ENCODE measurements at regions not wholly inside any gene's neighbourhood (a gene's known extent, or its start where the extent isn't known, plus 50 kb on each side); places are given as distances from the start of the nearest gene placed in this dataset.

DNA sequence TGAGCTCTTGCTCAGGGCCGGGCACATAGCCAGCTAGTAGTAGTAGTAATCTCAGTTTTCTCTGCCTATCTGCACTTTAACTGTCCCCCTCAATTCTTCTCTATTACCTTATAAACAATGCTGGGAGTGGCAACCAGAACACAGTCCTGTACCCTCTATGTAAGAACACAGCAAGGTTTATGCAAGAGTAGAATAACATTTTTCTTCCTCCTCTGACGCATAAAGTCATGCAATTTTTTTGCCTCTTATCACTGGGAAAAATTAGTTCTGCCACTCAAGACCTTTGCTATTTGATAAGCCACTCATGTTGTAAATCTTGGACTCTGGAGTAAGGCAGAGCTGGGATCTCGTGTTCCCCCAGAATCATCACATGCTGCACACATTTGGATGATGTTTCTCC is 200.7 kb upstream of the SOX11 start:
- no peaks in the 10 kb centered on the region for H3K9me2 ChIP-seq (ENCODE audit: insufficient read depth)
- H3K27ac ChIP-seq, result no peak overlapping the region
- no peaks in the 10 kb centered on the region for H4K20me1 ChIP-seq (ENCODE audit: insufficient read depth)
- no peaks in the 10 kb centered on the region for H3K36me3 ChIP-seq (ENCODE audit: low read depth)
- no peak overlapping the region for H2AFZ ChIP-seq
- H3K79me2 ChIP-seq (ENCODE audit: low read depth), result no peaks in the 10 kb centered on the region
- H3K4me1 ChIP-seq (replicated peaks; ENCODE audit: insufficient read depth), result no peaks in the 10 kb centered on the region
- H3K4me2 ChIP-seq, result no peak overlapping the region
- no peaks in the 10 kb centered on the region for H3K9me3 ChIP-seq (ENCODE audit: insufficient read depth, low read depth)
- TF ChIP-seq, protein P1, sequence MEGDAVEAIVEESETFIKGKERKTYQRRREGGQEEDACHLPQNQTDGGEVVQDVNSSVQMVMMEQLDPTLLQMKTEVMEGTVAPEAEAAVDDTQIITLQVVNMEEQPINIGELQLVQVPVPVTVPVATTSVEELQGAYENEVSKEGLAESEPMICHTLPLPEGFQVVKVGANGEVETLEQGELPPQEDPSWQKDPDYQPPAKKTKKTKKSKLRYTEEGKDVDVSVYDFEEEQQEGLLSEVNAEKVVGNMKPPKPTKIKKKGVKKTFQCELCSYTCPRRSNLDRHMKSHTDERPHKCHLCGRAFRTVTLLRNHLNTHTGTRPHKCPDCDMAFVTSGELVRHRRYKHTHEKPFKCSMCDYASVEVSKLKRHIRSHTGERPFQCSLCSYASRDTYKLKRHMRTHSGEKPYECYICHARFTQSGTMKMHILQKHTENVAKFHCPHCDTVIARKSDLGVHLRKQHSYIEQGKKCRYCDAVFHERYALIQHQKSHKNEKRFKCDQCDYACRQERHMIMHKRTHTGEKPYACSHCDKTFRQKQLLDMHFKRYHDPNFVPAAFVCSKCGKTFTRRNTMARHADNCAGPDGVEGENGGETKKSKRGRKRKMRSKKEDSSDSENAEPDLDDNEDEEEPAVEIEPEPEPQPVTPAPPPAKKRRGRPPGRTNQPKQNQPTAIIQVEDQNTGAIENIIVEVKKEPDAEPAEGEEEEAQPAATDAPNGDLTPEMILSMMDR (conservative IDR thresholded peaks at IDR 0.05), result no peak
- no peak for TF ChIP-seq EZH2 (IDR thresholded peaks at IDR 0.05; ENCODE audit: low read depth)
- ChIA-PET CTCF (no interaction called here), POLR2A (ENCODE audit: unreplicated experiment) (no interaction called here)
- intact Hi-C loops (cut with micrococcal nuclease; ENCODE audit: unreplicated experiment), result no loop called here
- H3K4me3 ChIP-seq, result no peak overlapping the region
- BruUV-seq (replicated peaks), result no TSS peak
- DNase-seq, result no peak
- H3K27me3 ChIP-seq (ENCODE audit: insufficient read depth, low read depth), result peaks cover 46% of the 10 kb centered on the region
- no peaks in the 10 kb centered on the region for H3F3A ChIP-seq (ENCODE audit: insufficient read depth, low read depth)

DNA sequence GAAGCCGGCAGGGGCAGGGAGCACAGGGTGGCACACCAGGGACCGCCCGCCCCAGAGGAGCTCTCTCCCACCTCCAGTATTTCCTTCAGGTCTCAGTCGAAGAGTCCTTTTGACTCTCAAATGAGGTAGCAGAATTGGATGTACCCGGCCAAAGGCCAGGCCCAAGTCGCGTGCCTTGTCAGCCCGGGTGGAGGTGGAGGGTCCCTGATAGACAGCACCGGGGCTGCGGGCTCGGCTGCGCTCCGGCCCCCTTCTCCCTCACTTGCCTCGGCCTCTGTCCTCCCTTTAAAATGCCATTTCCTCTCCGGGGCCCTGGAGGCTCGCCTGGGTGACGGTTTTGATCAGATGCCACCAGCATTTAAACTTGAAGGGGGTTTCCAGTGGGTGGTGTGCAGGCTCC is 198.9 kb upstream of the SOX11 start:
- Histone ChIP-seq H3K4me1 (replicated peaks; ENCODE audit: insufficient read depth) (no peaks in the 10 kb centered on the region), H3F3A (ENCODE audit: insufficient read depth, low read depth) (no peaks in the 10 kb centered on the region), H3K9me3 (ENCODE audit: insufficient read depth, low read depth) (no peaks in the 10 kb centered on the region), H3K79me2 (ENCODE audit: low read depth) (no peaks in the 10 kb centered on the region), H3K27me3 (ENCODE audit: insufficient read depth, low read depth) (peaks cover 60% of the 10 kb centered on the region), H4K20me1 (ENCODE audit: insufficient read depth) (no peaks in the 10 kb centered on the region), H3K4me3 (no peak overlapping the region), H3K9me2 (ENCODE audit: insufficient read depth) (no peaks in the 10 kb centered on the region), H3K36me3 (ENCODE audit: low read depth) (no peaks in the 10 kb centered on the region), H2AFZ (no peak overlapping the region), H3K4me2 (no peak overlapping the region), H3K27ac (no peak overlapping the region)
- BruUV-seq (replicated peaks), result no TSS peak
- ChIA-PET CTCF (no interaction called here), POLR2A (ENCODE audit: unreplicated experiment) (no interaction called here)
- DNase-seq, result no peak
- no peak for TF ChIP-seq EZH2 (IDR thresholded peaks at IDR 0.05; ENCODE audit: low read depth)
- TF ChIP-seq, protein P1 (conservative IDR thresholded peaks at IDR 0.05), result no peak
- intact Hi-C loops (cut with micrococcal nuclease; ENCODE audit: unreplicated experiment), result no loop called here

DNA sequence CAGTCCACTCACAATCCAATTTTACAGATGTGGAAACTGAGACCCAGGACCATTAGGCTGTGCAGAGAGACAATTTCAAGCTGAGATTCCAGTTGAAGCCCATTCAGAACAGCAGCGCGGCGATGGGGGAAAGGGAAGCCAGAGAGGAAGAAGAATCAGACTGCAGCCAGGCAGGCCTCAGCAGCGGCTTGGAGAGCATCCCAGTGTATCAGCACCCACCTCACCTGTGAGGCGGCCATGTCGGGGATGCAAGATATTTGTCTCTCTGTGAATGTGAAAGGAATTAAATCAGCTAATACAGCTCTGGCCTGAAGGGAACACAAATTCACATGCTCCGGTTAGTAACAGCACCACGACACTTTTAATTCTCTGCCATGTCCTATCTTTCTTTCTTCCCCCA is 198.0 kb upstream of the SOX11 start:
- H3K9me2 ChIP-seq (ENCODE audit: insufficient read depth), result no peaks in the 10 kb centered on the region
- H3K4me1 ChIP-seq (replicated peaks; ENCODE audit: insufficient read depth), result no peaks in the 10 kb centered on the region
- H4K20me1 ChIP-seq (ENCODE audit: insufficient read depth), result no peaks in the 10 kb centered on the region
- H3K27me3 ChIP-seq (ENCODE audit: insufficient read depth, low read depth), result peaks cover 69% of the 10 kb centered on the region
- BruUV-seq (replicated peaks), result no TSS peak
- TF ChIP-seq EZH2 (IDR thresholded peaks at IDR 0.05; ENCODE audit: low read depth), result no peak
- TF ChIP-seq, protein P1 (conservative IDR thresholded peaks at IDR 0.05), result no peak
- no peaks in the 10 kb centered on the region for H3K36me3 ChIP-seq (ENCODE audit: low read depth)
- no peak overlapping the region for H3K4me3 ChIP-seq
- POLR2A ChIA-PET (ENCODE audit: unreplicated experiment), result no interaction called here
- DNase-seq, result no peak
- CTCF ChIA-PET, result no interaction called here
- no peak overlapping the region for H2AFZ ChIP-seq
- H3F3A ChIP-seq (ENCODE audit: insufficient read depth, low read depth), result no peaks in the 10 kb centered on the region
- H3K9me3 ChIP-seq (ENCODE audit: insufficient read depth, low read depth), result no peaks in the 10 kb centered on the region
- no peak overlapping the region for H3K4me2 ChIP-seq
- no peaks in the 10 kb centered on the region for H3K79me2 ChIP-seq (ENCODE audit: low read depth)
- intact Hi-C loops (cut with micrococcal nuclease; ENCODE audit: unreplicated experiment), result no loop called here
- no peak overlapping the region for H3K27ac ChIP-seq
